Stimulated activated CD8-positive, alpha-beta memory T cell treated with anti-CD3 and anti-CD28 coated beads, Interleukin-4, amount 100 ng/mL, for 1 hour (primary cell): ENCODE measurements at regions not wholly inside any gene's neighbourhood (a gene's known extent, or its start where the extent isn't known, plus 50 kb on each side); places are given as distances from the start of the nearest gene placed in this dataset.

Experiments used
- DNase-seq, 2 donors: peaks; one replicate each; pipeline ENCODE4 v3.0.0-alpha.2; 2020; ENCODE audit warnings: low read depth in 2 of 2, low spot score in 1 of 2

DNA sequence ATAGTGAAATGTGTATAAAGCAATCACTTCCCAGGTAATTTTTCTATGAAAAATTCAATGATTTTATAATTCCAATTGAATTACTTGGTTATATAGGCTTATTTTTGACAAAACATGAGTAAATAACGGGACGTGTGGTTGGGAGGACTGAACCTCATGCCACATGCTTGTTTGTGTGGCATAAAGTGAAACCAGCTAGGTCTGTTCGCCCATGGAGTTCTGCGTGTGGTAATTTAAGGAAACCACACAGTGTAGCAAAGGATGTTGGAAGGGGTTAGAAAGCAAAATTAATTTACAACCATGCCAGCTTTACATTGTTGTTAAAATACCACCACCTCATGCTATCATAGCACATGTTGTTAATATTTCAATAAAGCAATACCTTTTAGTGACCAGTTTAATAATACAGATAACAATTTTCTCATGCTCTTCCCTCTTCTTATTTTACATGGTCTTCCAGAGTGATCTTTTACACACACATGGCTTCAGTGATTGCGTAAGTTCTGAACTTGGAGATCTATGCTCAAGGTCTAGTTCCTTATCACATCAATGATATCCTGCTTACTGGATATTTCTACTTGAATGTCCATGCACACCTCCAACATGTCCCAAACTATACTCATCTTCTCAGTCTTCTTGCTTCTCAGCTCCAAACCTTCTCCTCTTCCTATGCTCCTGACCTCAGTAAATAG lies 156.4 kb upstream of the ITGA4 start:
- peak in 1 of 2 donors; percentile 16 for DNase-seq

GRCh38 chr2:181304011-181304844 lies 153.0 kb upstream of the ITGA4 start:
- DNase-seq: no peak

DNA sequence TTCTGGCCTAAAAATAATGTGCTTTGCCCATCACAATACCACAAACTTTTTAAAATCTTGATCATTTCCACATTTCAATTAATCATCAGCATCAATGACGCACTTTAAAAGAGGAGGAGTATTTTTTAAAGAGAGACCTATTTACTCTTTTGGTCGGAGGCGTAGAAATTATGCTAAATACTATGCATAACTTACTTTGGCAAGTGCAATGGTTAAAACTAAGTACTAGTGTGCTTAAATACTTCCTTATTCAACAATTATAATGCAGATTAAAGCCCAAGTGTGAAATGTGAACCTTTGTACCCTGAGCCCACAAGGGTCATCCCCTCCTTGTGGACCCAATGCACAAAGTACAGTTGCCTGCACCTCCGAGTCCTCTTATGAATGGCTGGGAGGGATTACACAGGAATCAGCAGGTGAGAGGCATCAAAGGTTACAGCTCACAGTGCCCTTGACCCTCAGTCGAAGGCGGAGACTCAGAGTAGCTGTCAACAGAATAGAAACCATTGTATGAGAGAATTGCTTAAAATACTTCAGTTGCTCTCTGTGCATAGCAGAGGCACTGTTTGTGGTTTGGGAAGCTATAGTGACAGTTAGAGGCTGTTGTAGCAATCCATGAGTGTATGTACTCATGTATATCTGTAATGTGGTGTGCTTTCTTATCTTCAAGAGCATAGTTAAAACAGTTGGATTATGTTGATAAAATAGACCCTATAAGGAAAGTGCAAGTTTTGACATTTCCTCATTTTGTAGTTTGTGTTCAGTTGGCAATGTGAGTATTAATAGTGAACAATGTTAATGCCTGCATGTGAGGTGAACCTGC lies 151.7 kb upstream of the ITGA4 start:
- no peak for DNase-seq

DNA sequence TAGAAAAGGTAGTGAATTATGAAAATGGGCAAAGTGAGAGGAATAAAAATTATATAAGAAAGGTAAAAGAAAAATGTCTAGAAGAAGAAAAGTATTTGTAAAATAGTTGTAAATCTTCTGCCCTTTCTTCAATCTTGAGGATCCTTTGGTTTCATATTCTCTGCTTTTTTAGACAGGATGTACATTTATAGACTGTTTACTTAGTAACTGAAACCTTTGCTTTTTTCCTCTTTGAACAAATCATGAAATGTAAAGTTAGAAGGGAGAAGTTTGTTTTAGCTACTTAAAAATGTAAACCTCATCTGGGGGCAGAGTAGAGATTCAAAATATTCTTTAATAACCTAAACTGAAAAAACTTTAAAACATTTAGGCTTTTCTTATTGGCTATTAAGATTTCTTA lies 150.4 kb upstream of the ITGA4 start:
- no peak for DNase-seq

- no peak for DNase-seq
Measured at GRCh38 chr2:181307203-181307991, 149.8 kb upstream of the ITGA4 start.

- no peak for DNase-seq
Measured at GRCh38 chr2:181308766-181309515, 148.2 kb upstream of the ITGA4 start.

DNA sequence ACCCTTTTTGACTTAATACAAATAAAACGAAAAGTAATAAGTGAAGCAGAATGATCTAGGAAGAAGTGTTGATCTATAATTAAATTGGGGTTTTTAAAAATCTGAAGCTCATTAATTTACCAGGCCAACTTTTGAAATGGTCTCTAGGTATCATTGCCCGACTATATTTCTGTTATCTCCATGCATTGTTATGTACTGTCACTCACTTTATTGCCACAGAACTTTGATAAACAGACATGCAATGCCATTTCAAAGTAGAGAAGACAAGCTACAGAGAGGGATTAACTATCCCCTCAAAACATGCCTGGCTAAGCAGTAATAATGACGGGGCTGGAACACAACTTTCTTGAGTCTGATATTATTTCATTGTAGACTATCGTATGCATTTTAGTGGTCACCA lies 147.6 kb upstream of the ITGA4 start:
- no peak for DNase-seq

DNA sequence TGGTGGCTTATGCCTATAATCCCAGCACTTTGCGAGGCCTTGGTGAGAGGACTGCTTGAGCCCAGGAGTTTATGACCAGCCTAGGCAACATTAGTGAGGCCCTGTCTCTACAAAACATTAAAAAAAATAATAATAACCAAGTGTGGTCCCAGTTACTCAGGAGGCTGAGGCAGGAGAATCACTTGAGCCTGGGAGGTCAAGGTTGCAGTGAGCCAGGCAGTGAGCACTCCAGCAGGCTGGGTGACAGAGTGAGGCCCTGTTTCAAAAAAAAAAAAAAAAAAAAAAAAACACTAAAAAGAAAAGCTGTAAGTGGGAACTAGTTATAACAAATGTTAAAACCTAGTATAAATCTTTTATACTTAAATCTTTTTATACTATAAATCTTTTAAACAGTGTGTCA lies 146.2 kb upstream of the ITGA4 start:
- DNase-seq: no peak

DNA sequence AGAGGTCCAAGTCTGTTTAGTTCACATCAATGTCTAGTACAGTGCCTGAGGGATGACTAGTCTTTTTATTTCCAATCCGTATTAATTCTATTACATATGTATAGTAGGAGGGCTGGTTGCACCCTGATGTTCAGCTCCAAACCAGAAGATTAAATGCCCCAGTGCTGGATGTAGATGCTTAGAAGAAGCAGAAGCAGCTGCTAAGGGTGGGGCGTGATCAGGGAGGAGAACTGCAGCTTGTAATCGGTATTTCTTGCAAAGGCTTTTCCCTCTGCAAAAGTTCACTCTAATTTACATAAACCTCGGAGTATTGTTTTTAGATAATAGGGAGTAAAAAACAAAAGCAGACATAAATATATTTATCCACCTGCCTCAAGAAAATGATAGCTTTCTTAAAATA lies 145.3 kb upstream of the ITGA4 start:
- DNase-seq: no peak

DNA sequence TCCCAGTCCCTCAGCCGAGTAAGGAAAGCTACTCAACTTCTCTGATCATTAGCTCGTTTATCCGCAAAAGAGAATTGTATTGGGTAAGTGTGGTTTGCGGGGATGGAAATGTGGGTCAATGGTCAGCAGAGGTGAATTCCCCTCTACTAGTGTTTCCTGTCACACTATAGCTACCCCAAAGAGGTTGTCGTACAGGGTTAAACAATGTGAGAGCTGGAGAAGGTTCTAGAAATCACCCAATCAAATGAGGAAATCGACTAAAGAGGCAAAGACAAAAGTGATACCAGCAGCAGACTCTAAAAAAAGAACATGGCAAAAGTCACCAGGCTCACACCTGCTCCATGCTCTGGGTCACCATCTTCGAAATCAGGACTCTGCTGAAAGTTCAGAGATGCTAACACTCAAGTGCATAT lies 144.7 kb upstream of the ITGA4 start:
- peak in 1 of 2 donors; percentile 9 for DNase-seq

DNA sequence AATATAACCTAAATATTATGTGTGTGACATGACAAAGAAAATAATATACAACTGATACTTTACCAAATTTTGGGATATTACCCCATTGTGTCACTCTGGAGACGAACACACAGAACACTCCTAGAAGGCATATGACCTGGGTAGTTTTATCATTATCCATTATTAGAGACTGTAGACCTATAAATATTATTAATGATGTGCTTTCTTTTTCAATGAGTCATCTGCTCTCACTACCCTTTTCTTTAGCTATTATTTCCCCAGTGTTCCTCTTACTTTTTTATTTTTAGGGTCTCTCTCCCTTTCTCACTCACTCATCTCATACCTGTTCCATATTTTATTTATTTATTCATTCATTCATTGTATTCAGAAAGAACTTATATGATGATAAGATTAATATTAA lies 143.3 kb upstream of the ITGA4 start:
- DNase-seq: no peak

DNA sequence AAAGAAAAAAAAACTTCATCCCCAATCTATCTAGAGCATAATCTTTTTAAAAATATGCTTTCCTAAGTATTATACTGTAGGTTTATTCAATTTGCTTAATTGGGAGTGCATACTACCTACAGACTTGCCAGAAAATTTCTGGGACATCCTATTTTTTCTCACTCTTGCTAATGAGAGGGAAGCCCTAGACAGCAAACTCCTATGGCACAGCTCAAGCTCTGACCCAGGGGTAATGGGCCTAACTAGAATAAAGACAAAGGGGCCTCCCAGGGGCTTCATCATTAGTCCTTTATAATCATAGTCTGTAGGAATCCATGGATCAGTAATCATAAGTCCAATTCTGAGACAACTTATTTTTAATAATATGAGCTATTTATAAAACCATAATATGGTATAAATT lies 142.6 kb upstream of the ITGA4 start:
- DNase-seq: no peak

DNA sequence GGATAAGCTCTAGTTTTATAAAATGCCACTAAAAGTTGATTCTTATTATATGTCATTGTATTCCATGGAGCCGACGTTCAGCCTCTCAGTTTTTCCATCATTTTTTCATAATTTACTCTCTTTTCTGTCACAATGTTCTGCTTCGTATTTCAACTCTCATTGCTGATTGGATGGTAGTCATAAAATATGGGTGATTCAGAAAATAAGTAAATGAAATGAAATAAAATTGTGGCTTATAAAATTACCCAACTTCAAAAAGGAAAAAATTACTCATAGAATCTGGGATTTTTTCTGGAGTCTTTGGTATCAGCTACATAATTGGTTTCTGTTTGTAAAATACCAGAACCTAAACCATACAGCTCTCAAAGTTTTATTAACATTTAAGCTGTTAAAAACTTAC lies 139.7 kb upstream of the ITGA4 start:
- DNase-seq: no peak

DNA sequence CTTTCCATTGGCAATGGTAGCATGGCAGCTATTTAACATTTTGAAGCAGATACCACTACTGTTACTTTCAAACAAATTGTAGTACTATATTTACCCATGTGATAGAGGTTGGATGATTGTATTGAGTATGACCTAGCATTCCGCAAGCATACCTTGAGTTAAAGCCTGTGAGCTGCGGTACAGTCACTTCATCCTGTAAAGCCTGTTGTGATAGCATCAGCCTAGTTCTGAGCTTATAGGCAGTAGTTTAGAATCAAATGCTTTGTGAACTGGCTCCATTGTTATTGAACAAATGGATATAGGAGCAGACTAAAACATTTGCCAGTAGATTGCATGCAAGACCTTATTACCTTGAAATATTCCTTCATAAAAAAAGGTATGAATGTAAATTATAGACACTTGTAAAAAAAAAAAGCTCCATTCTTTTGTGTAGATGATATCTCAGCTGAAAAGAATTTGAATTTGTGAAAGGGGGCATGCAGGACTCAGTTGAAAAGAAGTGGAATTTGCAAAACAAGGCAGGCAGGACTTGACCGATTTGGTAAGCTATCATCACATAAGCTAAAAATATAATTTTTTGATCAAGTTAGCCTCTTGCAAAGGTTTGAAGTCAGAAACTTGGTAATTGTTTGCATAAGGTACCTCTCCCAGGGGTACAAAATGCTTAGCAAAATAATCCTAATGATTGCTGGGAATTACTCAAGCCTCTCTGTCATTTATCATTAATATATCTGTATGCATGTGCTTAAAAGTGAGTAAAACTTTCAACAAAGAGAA lies 138.5 kb upstream of the ITGA4 start:
- no peak for DNase-seq

DNA sequence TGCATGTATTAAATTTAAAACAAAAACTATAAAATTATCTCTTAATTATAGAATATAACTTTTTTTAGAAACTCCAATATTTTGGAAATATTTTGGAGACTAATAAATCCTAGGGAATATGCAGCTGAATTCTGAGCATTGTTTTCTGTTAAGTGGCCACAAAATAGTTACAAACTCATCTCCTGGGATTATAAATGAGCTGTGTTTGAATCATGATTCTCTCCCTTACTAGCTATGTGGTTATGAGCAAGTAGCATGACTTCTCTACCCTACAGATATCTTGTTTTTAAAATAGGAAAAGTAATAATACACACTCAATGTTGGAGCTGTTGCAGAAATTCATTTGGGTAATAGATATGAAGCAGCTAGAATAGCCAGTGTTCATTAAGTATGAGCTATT lies 137.9 kb upstream of the ITGA4 start:
- DNase-seq: no peak

GRCh38 chr2:181320638-181321037 lies 136.5 kb upstream of the ITGA4 start:
- no peak for DNase-seq

- no peak for DNase-seq
Measured at GRCh38 chr2:181324912-181325311, 132.3 kb upstream of the ITGA4 start.

DNA sequence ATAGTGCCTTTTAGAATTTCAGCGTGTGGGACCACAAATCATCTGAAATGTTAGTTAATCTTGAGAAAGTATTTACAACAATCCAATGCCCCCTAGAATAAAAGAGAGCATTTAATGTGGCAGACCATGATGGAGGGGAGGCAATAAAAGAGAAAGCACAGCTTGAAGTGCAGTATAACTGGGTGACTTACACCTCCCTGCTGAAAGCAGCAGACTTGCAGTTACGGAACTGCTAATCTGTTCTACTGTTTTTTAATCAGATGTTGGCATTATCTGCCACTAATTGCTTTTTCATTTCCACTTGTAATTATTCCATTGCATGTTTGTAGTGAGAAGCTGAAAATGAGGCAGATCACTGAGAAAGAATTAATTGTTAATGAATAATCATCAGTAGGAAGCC lies 130.5 kb upstream of the ITGA4 start:
- DNase-seq: no peak

GRCh38 chr2:181330286-181330685 lies 126.9 kb upstream of the ITGA4 start:
- no peak for DNase-seq
